ENCODE measurements at regions not wholly inside any gene's neighbourhood (a gene's known extent, or its start where the extent isn't known, plus 50 kb on each side); places are given as distances from the start of the nearest gene placed in this dataset.
"Not testable (repeated sequence)": the region's sequence is repeated elsewhere in the genome, so short reads cannot be mapped to it uniquely, and the experiment has no call there.

DNA sequence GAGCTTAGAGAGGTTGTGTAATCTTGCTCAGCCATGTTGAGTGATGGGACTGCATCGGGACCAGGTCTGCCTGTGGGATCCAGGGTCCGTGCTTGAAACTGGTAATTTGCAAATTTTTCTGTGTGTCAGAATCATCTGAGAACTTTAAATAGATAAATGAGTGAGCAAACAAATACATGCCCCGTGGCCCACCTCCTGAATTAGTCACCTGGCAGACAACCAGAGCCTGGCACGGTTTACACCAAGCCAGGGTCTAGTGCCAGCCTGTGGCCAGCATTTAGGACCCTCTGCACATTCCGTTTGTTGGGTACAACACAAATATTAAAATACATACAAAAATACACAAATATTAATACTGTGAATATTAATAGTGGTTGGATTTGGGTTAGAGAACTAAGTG lies 90.6 kb upstream of the STOX2 start:
- H3K9ac ChIP-seq (ENCODE audit: low read length in 3 of 3) = no peak overlapping the region
- no peaks in the 10 kb centered on the region for H3K4me1 ChIP-seq (ENCODE audit: control insufficient read depth in 2 of 3, insufficient read depth in 2 of 3, low read depth in 1 of 3, low read length in 3 of 3)
- no peaks in the 10 kb centered on the region for H3K9me3 ChIP-seq (ENCODE audit: control insufficient read depth in 2 of 3, insufficient read depth in 1 of 3, low read length in 3 of 3)
- H3K27ac ChIP-seq (ENCODE audit: low read depth in 2 of 2, low read length in 2 of 2) = no peak overlapping the region
- no peaks in the 10 kb centered on the region for H3K27me3 ChIP-seq (ENCODE audit: control insufficient read depth, insufficient read depth, low read length)
- H3K36me3 ChIP-seq (ENCODE audit: control insufficient read depth in 2 of 3, insufficient read depth in 3 of 3, low read length in 3 of 3) = no peaks in the 10 kb centered on the region
- intact Hi-C loops (cut with DNase I) = no loop called here
- no peak overlapping the region for H3K4me3 ChIP-seq (ENCODE audit: low read length in 3 of 3)
- no peak for FAIRE-seq
- DNase-seq = no peak
- no peak for TF ChIP-seq CTCF (IDR thresholded peaks at IDR 0.05; ENCODE audit: borderline replicate concordance, extremely low read depth, insufficient read depth)

GRCh38 chr4:183816077-183816476 lies 89.0 kb upstream of the STOX2 start:
- DNase-seq (no peak), FAIRE-seq (no peak)
- intact Hi-C loops (cut with DNase I) = no loop called here
- no peak overlapping the region for H3K4me3 ChIP-seq (ENCODE audit: low read length in 3 of 3)
- no peaks in the 10 kb centered on the region for H3K27me3 ChIP-seq (ENCODE audit: control insufficient read depth, insufficient read depth, low read length)
- H3K9ac ChIP-seq (ENCODE audit: low read length in 3 of 3) = no peak overlapping the region
- no peak for TF ChIP-seq CTCF (IDR thresholded peaks at IDR 0.05; ENCODE audit: borderline replicate concordance, extremely low read depth, insufficient read depth)
- no peak overlapping the region for H3K27ac ChIP-seq (ENCODE audit: low read depth in 2 of 2, low read length in 2 of 2)
- no peaks in the 10 kb centered on the region for H3K9me3 ChIP-seq (ENCODE audit: control insufficient read depth in 2 of 3, insufficient read depth in 1 of 3, low read length in 3 of 3)
- no peaks in the 10 kb centered on the region for H3K4me1 ChIP-seq (ENCODE audit: control insufficient read depth in 2 of 3, insufficient read depth in 2 of 3, low read depth in 1 of 3, low read length in 3 of 3)
- no peaks in the 10 kb centered on the region for H3K36me3 ChIP-seq (ENCODE audit: control insufficient read depth in 2 of 3, insufficient read depth in 3 of 3, low read length in 3 of 3)

GRCh38 chr4:183816882-183817509 lies 88.1 kb upstream of the STOX2 start:
- no peaks in the 10 kb centered on the region for H3K27me3 ChIP-seq (ENCODE audit: control insufficient read depth, insufficient read depth, low read length)
- no peak overlapping the region for H3K4me3 ChIP-seq (ENCODE audit: low read length in 3 of 3)
- H3K9ac ChIP-seq (ENCODE audit: low read length in 3 of 3) = no peak overlapping the region
- H3K4me1 ChIP-seq (ENCODE audit: control insufficient read depth in 2 of 3, insufficient read depth in 2 of 3, low read depth in 1 of 3, low read length in 3 of 3) = no peaks in the 10 kb centered on the region
- DNase-seq = no peak
- no peaks in the 10 kb centered on the region for H3K9me3 ChIP-seq (ENCODE audit: control insufficient read depth in 2 of 3, insufficient read depth in 1 of 3, low read length in 3 of 3)
- TF ChIP-seq CTCF (IDR thresholded peaks at IDR 0.05; ENCODE audit: borderline replicate concordance, extremely low read depth, insufficient read depth) = no peak
- intact Hi-C loops (cut with DNase I) = no loop called here
- no peak for FAIRE-seq
- H3K27ac ChIP-seq (ENCODE audit: low read depth in 2 of 2, low read length in 2 of 2) = no peak overlapping the region
- no peaks in the 10 kb centered on the region for H3K36me3 ChIP-seq (ENCODE audit: control insufficient read depth in 2 of 3, insufficient read depth in 3 of 3, low read length in 3 of 3)

DNA sequence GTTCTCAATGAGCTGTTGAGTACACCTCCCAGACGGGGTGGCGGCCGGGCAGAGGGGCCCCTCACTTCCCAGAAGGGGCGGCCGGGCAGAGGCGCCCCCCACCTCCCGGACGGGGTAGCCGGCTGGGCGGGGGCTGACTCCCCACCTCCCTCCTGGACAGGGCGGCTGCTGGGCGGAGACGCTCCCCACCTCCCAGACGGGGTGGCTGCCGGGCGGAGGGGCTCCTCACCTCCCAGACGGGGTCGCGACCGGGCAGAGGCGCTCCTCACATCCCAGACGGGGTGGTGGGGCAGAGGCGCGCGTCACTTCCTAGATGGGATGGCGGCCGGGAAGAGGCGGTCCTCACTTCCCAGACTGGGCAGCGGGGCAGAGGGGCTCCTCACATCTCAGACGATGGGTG lies 86.5 kb upstream of the STOX2 start:
- DNase-seq; H3K36me3 ChIP-seq (ENCODE audit: control insufficient read depth in 2 of 3, insufficient read depth in 3 of 3, low read length in 3 of 3); H3K4me1 ChIP-seq (ENCODE audit: control insufficient read depth in 2 of 3, insufficient read depth in 2 of 3, low read depth in 1 of 3, low read length in 3 of 3); H3K27ac ChIP-seq (ENCODE audit: low read depth in 2 of 2, low read length in 2 of 2); H3K9ac ChIP-seq (ENCODE audit: low read length in 3 of 3); H3K9me3 ChIP-seq (ENCODE audit: control insufficient read depth in 2 of 3, insufficient read depth in 1 of 3, low read length in 3 of 3); FAIRE-seq; H3K4me3 ChIP-seq (ENCODE audit: low read length in 3 of 3); H3K27me3 ChIP-seq (ENCODE audit: control insufficient read depth, insufficient read depth, low read length); intact Hi-C loops (cut with DNase I): not testable (repeated sequence)

Data from kidney (tissue), 13 donors.